ENCODE measurements at regions not wholly inside any gene's neighbourhood (a gene's known extent, or its start where the extent isn't known, plus 50 kb on each side); places are given as distances from the start of the nearest gene placed in this dataset.

DNA sequence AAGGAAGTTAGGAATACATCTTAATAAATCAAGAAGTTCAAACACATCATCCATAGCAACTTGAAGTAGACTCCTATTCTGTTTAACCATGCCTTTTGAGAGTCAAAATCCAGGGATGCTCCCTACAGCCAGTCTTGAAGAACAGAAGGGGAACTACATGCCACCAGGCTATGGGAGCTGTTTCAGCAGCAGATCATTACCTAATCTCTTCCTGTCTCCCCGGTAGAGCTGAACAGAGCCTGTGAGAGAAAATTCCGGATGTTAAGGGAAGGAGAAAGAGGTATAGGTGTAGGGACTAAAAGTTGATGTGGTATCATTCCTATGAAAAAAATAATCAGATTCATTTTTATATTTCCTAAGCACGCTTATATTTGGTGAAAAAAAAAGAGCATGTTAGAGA, 352.2 kb downstream of the SPRY1 start:
- H3K36me3 ChIP-seq: no peaks in the 10 kb centered on the region

DNA sequence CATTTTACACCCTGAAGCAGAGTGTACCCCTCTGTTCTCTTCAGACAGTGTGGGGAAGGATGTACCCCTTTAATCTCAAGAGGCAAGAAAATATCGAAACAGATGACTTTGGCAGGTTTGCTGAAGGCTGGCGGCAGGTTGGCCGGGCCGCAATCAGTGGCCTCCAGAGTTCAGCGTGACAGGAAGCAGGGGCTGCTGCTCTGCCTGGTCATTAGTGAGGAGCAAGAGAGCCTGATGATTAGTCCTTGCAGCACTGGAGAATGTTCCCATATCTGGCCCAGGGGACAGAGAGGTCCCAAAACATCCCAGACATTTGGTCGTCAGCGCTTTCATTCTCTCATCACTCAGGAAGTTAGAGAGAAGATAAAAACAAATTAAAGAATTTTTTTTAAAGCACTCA, 352.8 kb downstream of the SPRY1 start:
- Histone ChIP-seq H3K4me1 (peaks cover 7% of the 10 kb centered on the region), H3K27me3 (no peaks in the 10 kb centered on the region), H3K9me3 (no peaks in the 10 kb centered on the region), H3K4me3 (no peak overlapping the region), H3K27ac (no peak overlapping the region), H3K36me3 (no peaks in the 10 kb centered on the region)
- no peak for DNase-seq (ENCODE audit: low spot score in 2 of 2)
- TF ChIP-seq POLR2A (IDR thresholded peaks at IDR 0.05) (no peak), POLR2AphosphoS5 (IDR thresholded peaks at IDR 0.05) (no peak), EP300 (IDR thresholded peaks at IDR 0.05) (no peak)
- TF ChIP-seq, protein P1, sequence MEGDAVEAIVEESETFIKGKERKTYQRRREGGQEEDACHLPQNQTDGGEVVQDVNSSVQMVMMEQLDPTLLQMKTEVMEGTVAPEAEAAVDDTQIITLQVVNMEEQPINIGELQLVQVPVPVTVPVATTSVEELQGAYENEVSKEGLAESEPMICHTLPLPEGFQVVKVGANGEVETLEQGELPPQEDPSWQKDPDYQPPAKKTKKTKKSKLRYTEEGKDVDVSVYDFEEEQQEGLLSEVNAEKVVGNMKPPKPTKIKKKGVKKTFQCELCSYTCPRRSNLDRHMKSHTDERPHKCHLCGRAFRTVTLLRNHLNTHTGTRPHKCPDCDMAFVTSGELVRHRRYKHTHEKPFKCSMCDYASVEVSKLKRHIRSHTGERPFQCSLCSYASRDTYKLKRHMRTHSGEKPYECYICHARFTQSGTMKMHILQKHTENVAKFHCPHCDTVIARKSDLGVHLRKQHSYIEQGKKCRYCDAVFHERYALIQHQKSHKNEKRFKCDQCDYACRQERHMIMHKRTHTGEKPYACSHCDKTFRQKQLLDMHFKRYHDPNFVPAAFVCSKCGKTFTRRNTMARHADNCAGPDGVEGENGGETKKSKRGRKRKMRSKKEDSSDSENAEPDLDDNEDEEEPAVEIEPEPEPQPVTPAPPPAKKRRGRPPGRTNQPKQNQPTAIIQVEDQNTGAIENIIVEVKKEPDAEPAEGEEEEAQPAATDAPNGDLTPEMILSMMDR (IDR thresholded peaks at IDR 0.05): no peak
- 67% methylated on average over 7 of the region's 7 CpGs for WGBS

More for the DNA sequence above, 352.2 kb downstream of the SPRY1 start:
- no peak for DNase-seq (ENCODE audit: low spot score in 2 of 2)
- Histone ChIP-seq H3K27me3 (no peaks in the 10 kb centered on the region), H3K27ac (no peak overlapping the region), H3K4me1 (peaks cover 11% of the 10 kb centered on the region), H3K9me3 (no peaks in the 10 kb centered on the region), H3K4me3 (no peak overlapping the region)
- 83% methylated on average over 3 of the region's 3 CpGs for WGBS
- TF ChIP-seq, protein P1 (IDR thresholded peaks at IDR 0.05): no peak
- TF ChIP-seq POLR2AphosphoS5 (IDR thresholded peaks at IDR 0.05): no peak
- TF ChIP-seq EP300 (IDR thresholded peaks at IDR 0.05): no peak
- TF ChIP-seq POLR2A (IDR thresholded peaks at IDR 0.05): no peak

DNA sequence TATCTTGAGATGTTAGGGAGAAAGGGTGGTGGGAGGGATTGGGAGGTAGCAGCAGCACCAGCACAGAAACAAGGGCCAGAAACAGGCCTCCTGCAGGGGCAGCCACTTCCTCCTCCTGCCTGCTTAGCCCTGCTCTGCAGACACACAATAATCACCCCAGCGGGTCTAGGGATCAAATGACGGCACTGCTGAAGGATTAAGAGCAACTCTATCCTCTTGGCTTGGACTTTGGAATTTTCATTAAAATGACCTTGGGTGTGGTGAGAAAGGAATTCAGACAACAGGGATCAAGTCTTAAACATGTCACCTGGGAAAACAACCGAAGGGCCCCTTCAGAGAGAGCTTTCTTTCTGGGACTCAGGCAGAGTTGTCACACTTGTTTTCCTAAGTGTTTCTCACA, 353.4 kb downstream of the SPRY1 start:
- WGBS: 74% methylated on average over 3 of the region's 3 CpGs
- Histone ChIP-seq H3K4me1 (peaks cover 2% of the 10 kb centered on the region), H3K36me3 (no peaks in the 10 kb centered on the region), H3K9me3 (no peaks in the 10 kb centered on the region), H3K27ac (no peak overlapping the region), H3K27me3 (no peaks in the 10 kb centered on the region), H3K4me3 (no peak overlapping the region)
- no peak for DNase-seq (ENCODE audit: low spot score in 2 of 2)
- TF ChIP-seq POLR2A (IDR thresholded peaks at IDR 0.05): no peak
- no peak for TF ChIP-seq POLR2AphosphoS5 (IDR thresholded peaks at IDR 0.05)
- TF ChIP-seq, protein P1 (IDR thresholded peaks at IDR 0.05): no peak
- TF ChIP-seq EP300 (IDR thresholded peaks at IDR 0.05): no peak

GRCh38 chr4:123755655-123756054, 359.1 kb downstream of the SPRY1 start:
- Histone ChIP-seq H3K27ac (no peak overlapping the region), H3K4me1 (no peaks in the 10 kb centered on the region), H3K9me3 (no peaks in the 10 kb centered on the region), H3K4me3 (no peak overlapping the region), H3K36me3 (no peaks in the 10 kb centered on the region), H3K27me3 (no peaks in the 10 kb centered on the region)
- DNase-seq (ENCODE audit: low spot score in 2 of 2): no peak
- 81% methylated on average over 2 of the region's 2 CpGs for WGBS
- no peak for TF ChIP-seq POLR2A (IDR thresholded peaks at IDR 0.05)
- TF ChIP-seq, protein P1 (IDR thresholded peaks at IDR 0.05): no peak
- no peak for TF ChIP-seq POLR2AphosphoS5 (IDR thresholded peaks at IDR 0.05)
- TF ChIP-seq EP300 (IDR thresholded peaks at IDR 0.05): no peak

GRCh38 chr4:123767806-123768205, 371.2 kb downstream of the SPRY1 start:
- no peak for DNase-seq (ENCODE audit: low spot score in 2 of 2)
- Histone ChIP-seq H3K27ac (no peak overlapping the region), H3K4me1 (no peaks in the 10 kb centered on the region), H3K36me3 (no peaks in the 10 kb centered on the region), H3K4me3 (no peak overlapping the region), H3K27me3 (no peaks in the 10 kb centered on the region), H3K9me3 (peaks cover 3% of the 10 kb centered on the region)
- WGBS: 80% methylated on average over 2 of the region's 2 CpGs
- TF ChIP-seq, protein P1 (IDR thresholded peaks at IDR 0.05): no peak
- TF ChIP-seq POLR2A (IDR thresholded peaks at IDR 0.05) (no peak), POLR2AphosphoS5 (IDR thresholded peaks at IDR 0.05) (no peak), EP300 (IDR thresholded peaks at IDR 0.05) (no peak)

Measured in suprapubic skin (tissue), 4 donors.